ENCODE measurements at regions not wholly inside any gene's neighbourhood (a gene's known extent, or its start where the extent isn't known, plus 50 kb on each side); places are given as distances from the start of the nearest gene placed in this dataset.
"Not testable (repeated sequence)": the region's sequence is repeated elsewhere in the genome, so short reads cannot be mapped to it uniquely, and the experiment has no call there.

DNA sequence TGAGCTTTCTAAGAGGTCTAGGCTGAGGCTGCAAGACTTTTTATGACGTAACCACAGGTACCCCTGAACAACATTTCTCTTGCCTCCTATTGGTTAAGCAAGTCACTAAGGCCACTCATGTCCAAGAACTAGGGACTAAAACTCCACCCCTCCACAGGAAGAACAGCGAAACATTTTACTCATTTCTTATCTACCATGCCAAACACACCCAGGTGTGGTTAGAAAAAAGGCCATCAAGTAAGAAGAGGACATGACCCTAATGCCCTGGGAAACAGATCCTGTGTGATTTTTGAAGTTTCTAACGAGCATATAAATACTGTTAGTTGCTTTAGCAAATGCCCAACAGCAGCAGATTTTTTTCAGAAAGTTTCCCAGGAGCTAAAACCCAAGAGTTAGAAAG lies 282.4 kb upstream of the DYNLRB2 start:
- DNase-seq (ENCODE audit: low read depth): no peak

DNA sequence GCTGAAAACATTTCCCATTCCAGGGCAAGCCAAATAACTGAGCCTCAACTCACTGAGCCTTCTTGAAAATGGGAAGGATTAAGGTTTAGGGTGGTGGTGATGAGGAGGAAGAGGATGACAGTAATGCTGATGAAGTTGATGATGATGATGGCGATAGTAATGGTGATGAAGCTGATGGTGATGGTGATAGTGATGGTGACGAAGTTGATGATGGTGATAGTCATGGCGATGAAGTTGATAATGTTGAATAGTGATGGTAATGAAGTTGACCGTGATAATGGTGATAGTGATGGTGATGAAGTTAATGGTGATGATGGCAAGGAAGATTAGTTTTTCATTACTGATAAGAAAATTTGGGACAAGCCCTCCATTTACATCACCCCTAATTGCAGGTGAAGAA lies 285.8 kb upstream of the DYNLRB2 start:
- DNase-seq (ENCODE audit: low read depth): no peak

DNA sequence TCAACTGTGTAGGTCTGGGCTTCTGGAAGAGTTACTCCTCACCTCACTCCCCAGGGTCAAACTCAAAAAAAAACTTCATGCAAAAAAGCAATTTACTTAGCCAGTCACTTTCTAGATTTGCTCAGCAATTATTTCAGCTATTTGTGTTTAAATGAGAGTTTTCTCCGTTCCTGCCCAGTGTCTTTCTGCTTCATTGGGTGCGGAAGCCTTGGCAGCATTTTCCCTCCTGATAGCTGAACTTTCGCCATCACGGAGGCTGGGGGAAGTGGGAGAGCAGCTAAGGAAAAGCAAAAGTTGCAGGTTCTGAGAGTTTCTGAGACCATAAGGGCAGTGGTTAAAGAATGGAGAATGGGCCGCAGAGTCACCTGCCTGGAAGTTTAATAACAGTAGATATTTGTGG lies 287.1 kb upstream of the DYNLRB2 start:
- no peak for DNase-seq (ENCODE audit: low read depth)

DNA sequence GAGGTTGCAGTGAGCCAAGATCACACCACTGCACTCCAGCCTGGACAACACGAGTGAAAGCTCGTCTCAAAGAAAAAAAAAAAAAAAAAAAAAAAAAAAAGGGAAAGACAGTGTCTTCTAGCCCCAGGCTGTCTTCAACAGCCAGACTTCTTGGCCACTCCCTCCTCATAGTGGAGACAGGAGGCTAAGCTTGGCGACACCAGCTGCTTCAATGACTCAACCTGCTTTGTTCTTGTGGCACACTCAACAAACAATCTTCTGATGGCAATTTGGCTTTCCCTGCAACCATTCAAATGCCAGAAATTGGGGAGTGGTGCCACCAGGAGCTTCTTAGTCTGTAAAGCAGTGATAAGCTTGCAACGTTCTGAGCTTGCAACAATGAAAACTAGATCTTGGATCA lies 290.4 kb upstream of the DYNLRB2 start:
- no peak for DNase-seq (ENCODE audit: low read depth)

DNA sequence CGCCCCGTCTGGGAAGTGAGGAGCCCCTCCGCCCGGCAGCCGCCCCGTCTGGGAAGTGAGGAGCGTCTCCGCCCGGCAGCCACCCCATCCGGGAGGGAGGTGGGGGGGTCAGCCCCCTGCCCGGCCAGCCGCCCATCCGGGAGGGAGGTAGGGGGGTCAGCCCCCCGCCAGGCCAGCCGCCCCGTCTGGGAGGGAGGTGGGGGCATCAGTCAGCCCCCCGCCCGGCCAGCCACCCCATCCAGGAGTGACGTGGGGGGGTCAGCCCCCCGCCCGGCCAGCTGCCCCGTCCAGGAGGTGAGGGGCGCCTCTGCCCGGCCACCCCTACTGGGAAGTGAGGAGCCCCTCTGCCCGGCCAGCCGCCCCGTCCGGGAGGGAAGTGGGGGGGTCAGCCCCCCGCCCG lies 297.5 kb upstream of the DYNLRB2 start:
- not testable (repeated sequence) for DNase-seq (ENCODE audit: low read depth)

DNA sequence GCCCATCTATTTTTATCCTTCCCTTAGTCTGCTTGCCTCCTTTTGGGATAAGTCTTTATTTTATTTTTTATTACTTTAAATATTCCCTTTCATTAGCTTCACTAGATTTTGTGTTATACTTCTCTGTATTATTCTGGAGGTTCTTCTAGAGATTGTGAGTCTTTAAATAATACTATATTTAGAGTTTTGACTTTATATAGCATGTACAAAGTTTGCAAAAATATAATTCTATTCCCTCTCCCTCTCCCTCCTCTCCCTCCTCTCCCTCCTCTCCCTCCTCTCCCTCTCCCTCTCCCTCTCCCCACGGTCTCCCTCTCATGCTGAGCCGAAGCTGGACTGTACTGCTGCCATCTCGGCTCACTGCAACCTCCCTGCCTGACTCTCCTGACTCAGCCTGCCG lies 298.5 kb upstream of the DYNLRB2 start:
- not testable (repeated sequence) for DNase-seq (ENCODE audit: low read depth)

DNA sequence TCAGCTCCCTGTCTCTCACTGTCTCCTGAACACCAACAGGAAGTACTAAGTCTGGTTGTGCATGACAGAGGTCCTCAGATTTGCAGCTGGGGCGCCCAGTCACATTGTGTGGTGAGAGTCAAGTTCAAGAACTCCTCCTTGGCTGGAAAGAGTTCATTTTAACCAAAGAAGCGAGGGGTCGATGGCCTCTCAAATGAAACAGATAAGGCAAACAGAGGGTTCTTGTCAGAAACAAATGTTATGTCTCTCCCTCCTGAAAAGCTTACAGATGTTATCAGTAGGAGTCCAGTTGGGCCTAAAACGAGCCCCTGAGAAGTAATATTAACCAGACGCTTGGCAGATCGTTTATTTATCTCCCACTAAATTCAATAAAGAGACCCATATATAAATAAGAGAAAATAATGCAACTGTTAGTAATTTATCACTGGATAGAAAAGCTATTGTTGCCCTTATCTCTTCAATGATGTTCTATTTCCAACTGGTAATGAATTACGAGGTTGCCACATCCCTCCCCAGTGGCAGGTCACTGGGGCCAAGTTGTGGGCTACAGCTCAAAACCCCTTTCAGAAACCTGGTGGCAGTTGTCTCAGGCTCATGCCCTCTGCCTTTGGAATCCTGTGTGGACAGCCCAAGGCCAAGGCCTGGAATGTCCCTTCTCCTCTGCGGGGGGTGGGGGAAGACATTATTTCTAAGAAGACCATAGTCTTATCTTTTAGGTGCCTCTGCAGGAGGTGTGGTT lies 307.5 kb upstream of the DYNLRB2 start:
- no peak for DNase-seq (ENCODE audit: low read depth)

DNA sequence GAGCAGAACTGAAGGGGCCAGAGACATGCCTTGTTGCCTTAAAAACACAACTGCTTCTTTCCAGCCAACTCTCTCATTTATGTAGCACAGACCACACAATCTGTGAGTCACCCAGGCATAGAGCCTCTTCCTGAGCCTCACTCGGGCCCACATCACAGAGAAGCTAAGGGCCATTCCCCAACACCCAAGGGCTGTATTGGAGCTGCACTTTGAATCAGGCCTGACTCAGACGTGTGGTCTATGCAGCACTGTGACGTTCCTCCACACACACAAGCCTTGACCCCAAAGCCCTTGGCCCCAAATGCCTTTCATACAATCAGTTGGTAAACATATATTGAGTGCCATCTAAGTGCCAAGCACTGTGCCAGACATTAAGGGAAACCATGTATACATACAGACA lies 308.9 kb upstream of the DYNLRB2 start:
- DNase-seq (ENCODE audit: low read depth): no peak

DNA sequence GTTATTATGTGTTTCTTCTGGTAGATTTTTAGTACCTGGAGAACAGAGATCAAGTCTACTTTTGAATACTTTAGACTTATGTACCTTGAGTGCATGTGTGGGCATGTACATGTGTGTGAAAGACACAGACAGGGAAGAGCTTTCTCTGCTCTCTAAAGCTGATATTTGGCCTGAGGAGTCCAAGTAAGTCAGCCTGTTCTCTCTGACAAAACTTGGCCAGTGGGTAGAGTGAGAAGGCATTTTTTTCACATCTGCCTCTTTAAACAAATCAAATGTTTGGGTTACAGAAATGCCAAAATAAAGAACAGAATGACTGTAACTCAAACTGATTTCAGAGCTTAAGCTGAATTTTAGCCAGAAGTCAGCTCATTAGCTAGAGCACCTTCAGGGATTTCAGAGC lies 309.7 kb upstream of the DYNLRB2 start:
- DNase-seq (ENCODE audit: low read depth): no peak

DNA sequence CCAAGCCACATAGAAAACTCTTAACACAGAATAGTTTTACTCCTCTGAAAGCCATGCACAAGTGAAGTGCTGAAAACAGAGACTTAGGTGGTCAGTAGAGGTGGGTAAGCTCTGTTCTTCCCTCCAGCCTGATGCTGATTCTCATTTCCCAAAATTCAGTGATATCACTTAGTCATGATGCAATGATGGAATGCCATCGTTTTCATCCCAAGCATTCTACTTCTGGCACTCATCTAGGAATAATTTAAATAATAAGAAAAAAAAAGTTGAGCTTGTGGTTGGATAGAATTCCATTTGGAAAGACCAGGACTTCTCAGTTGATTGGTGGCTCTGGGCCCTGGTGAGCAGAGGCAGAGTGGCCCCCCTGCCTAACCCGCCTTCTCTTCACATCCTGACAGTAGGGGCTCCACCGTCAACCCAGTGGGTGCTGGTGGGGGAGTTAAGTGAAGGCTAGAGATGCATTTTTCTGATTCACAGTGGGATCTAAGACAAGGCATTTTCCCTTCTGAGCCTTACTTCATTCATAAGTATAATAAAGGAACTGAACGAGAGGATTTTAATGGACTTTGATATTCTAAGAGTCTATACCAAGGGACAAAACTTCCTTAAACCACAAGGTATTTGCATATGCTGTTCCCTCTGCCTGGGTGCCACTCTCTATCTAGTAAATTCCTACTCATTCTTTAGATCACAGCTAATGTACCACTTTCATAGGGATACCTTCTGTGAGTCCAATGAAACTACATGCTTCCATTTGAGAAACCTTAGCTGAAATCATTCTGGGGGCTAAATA lies 310.3 kb upstream of the DYNLRB2 start:
- no peak for DNase-seq (ENCODE audit: low read depth)

DNA sequence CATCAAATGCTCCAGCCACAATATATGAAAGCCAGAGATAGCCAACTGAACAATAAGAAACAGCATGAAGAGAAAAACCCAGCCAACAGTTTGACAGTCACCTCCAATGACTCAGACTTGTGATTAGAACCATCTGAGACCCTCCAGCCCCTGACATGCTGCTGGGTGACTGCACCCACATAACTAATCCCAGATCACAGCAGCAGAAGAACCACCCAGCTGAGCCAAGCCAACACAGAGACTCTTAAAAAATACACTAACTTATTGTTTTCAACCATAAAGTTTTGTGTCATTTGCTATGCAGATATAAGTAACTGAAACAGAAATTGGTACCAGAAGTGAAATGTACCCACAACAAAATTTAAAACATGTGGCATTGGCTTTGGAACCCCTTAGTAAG lies 314.3 kb upstream of the DYNLRB2 start:
- DNase-seq (ENCODE audit: low read depth): no peak

DNA sequence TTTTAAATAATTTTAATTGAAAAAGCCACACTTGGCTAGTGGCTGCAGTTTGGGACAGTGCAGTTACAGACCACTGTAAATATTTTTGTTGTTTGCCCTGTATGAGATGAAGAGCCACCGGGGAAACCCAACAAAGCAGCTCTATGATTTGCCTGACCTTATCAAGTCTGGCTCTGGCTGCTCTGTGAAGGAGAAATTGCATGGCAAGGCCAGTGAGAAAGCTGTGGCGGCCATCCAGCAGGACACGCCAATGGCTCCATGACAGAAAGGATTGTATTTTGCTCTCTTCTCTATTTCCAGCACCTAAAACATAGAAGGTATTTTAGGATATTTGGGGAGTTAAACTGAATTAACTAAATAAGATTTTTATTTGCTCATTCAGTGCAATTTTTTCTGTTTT lies 330.0 kb upstream of the DYNLRB2 start:
- no peak for DNase-seq (ENCODE audit: low read depth)

DNA sequence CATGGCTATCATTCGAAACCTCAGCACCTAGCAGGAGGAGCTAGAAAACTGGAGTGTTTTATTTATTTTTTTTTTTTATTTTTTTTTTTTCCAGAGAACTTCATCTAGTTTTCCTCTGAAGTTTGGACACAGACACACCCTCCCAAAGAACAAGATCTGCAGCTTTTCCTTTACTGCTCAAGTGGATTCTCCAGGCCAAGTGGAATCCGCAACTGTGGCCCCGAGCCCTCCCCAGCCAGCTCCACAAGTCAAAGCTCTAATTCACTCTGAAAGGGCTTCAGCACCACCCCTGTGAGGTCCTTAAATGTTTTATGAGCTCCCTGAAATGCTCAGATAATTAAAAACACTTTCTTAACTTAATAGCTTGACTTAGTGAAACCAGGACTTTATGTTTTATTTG lies 332.1 kb upstream of the DYNLRB2 start:
- DNase-seq (ENCODE audit: low read depth): no peak

DNA sequence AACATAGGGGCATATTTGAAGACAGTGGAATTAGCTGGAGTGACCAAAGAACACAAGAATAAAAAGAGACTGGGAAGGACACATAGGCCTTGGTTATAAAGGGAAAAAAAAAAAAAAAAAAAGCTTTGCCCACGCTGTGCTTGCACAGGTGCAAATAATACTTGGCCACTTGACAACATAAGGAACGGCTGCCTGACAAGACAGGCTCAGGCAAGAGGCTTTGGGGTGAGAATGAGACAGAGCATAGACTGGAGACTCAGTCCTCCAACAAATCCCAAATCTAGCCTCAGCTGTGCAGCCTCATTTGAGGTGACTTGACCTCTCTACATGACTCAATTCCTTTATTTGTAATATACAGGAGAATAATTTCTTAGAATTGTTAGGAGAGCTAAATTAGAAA lies 332.8 kb upstream of the DYNLRB2 start:
- no peak for DNase-seq (ENCODE audit: low read depth)

DNA sequence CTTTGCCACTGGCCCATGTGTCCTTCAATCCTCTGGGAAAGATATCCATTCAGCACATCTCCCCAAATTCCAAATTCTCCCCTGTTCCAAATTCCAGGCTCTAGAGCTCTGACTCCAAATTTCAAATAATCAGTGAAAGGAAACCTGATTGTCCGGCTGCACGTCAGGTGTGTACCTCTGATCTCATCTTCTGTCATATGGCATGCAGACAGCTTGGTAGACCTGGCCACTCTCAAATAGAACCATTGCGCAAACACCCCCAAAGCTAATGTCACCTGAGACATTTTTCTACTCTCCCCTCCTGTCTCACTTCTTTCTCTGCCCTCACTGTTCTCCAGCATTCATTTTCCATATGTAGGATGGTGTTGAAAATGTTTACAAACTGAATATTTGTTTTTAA lies 337.0 kb upstream of the DYNLRB2 start:
- DNase-seq (ENCODE audit: low read depth): no peak

DNA sequence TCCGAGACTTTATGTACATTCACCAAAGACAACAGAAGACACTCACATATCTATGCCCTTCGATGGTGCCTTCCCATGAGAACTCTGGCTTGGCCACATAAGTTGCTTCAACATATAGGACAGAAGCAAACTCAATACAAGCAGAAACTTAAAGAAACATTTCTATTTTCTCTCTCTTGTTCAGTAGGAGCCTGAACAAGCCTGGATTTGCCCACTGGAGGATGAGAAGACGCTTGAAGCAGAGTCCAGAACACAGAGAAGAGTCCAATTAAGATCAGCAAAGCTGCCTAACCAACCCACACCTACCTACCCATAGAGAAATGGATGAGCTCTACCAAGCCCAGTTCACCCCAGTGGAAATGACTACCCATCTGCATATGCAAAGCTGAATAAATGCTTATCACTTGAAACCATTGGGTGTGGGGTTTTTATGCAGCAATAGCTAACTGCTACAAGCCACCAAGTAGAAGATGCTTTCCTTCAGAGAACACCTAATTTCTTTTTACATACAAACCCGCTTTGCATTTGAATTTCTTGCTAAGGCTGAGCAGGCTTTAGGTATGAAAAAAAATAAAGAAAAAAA lies 337.9 kb upstream of the DYNLRB2 start:
- DNase-seq (ENCODE audit: low read depth): no peak

DNA sequence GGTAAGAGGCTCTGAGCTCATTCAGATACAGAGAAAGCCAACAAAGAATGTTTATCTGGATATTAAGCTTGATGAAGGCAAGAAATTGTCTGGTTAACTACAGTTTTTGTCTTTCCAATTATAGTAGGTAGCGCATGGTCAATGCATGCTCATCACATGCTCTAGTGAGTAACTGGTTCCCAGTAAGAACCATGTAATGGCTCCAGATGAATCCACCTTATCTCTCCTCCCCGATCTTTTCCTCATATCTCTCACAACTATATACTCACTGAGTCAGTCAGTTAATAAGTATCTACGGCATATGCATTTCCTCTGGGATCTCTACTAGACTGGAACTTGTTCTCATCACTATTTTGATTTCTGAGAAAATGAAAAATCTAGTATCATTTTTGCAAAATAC lies 340.7 kb upstream of the DYNLRB2 start:
- no peak for DNase-seq (ENCODE audit: low read depth)

DNA sequence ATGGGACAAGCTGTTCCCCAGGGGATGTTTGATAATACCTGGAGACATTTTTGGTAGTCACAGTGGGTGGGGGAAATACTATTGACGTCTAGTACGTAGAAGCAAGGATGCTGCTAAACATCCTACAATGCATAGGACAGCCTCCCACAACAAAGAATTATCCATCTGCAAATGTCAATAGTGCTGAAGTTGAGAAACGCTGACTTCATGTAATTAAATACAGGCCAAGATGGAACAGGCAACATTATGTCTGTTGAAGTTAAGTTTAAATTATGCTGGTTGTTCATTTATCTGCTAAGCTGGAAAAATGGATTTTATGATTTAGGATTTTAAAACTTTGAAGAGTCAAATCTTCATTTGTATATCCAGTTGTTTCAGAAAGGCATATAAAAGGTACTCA lies 341.2 kb upstream of the DYNLRB2 start:
- DNase-seq (ENCODE audit: low read depth): no peak

DNA sequence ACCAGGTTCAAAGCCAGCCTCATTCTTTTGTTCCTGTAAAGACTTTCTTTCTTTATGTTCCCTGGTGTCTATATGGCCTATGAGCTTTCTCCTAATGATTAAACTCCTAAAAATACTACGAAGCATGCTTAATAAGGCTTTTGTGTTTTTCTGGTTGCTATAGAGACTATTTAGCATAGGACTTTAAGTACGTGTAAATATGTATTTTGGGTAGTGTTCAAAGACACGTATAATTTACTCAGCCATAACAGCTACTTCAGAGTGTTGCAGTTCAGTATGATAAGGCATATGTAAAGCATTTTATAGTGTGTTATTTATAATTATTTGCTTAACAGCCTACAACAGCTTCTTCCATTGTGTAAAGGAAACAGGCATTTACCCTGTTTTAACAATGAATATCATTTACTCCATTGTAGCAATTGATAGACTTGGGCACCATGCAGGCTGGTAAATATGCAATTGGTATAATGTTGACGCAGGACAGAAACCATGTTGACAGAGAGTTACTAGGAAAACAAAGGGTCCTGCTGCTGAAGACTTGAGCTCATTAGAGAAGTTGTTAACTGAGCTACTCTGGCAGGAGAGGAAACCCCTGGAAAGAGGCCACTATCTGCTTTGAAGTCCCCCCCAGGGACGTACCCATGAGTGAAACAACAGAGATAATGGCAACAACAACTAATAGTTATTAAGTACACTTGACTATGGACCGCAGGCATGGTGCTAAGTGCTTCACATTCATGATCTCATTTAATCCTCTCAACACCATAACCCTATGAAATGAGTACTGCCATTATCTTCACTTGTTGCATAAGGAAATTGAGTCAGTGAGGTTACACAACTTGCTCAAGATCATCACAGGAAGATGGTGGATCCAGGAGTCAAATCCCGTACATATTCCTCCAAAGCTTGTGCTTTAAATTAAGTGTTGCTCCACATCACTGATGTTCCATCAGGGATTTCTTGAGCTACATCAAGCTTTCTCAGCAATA lies 342.2 kb upstream of the DYNLRB2 start:
- no peak for DNase-seq (ENCODE audit: low read depth)

DNA sequence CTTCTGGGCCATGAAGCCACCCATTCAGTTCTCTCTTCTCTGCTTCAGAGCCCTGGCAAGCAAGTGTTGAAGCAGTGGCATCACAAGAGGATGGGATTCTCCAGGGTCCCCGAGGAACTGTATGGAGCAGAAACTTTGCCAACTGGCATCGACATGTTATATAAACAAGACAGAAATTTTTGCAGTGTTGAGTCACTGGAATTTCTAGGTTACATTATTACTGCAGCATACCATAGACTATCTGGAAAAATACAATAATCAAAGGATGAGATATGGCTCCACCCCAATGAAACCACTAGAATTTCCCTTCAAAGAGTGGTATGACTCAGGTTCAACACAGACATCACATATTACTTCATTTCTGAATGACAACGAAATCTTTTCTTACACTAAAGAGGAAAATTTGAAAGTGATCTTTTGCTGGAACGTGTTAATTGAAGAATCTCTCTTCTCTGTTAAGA lies 343.0 kb upstream of the DYNLRB2 start:
- DNase-seq (ENCODE audit: low read depth): no peak

DNA sequence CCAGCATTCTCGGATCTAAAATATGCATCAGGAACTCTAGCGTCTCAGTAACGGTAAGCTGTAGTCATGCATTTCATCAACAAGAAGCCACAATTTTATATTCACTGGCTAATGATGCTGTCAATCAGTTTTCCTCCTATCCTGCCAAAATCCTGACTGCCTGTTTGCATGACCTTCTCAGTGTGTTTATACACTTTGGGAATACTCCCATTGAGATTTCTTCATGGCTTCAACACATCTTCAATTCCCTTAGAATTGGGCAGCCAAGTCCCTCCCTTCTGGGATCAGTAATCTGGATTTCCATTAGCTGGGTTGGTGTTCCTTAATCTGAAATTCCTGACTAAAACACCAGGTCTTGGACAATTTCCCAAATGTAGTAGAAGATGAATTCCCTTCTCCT lies 348.9 kb upstream of the DYNLRB2 start:
- no peak for DNase-seq (ENCODE audit: low read depth)

Measured in stimulated activated CD8-positive, alpha-beta memory T cell treated with anti-CD3 and anti-CD28 coated beads, Interleukin-15, amount 100 ng/mL, for 24 hours (primary cell).